Mesendoderm (in vitro differentiated cells): ENCODE measurements at regions not wholly inside any gene's neighbourhood (a gene's known extent, or its start where the extent isn't known, plus 50 kb on each side); places are given as distances from the start of the nearest gene placed in this dataset.

Experiments
- DNase-seq: peaks from one replicate; pipeline ENCODE4 v3.0.0; 2013
- H2AK5ac ChIP-seq: 2 replicates; pipeline ENCODE4 v1.6.1; 2013; ENCODE audit warnings: low read length, inconsistent platforms
- H2BK120ac ChIP-seq: 2 replicates; pipeline ENCODE4 v1.6.1; 2013; ENCODE audit warnings: low read depth, mild to moderate bottlenecking, low read length, moderate library complexity, mixed read lengths
- H2BK15ac ChIP-seq: replicated peaks from 2 replicates; pipeline ENCODE4 v1.6.1; 2013; ENCODE audit warnings: low read depth, mild to moderate bottlenecking, moderate library complexity
- H2BK5ac ChIP-seq: 2 replicates; pipeline ENCODE4 v1.6.1; 2013; ENCODE audit warnings: low read length, inconsistent platforms
- H3K18ac ChIP-seq: 2 replicates; pipeline ENCODE4 v1.6.1; 2013; ENCODE audit warnings: mild to moderate bottlenecking, low read length, mixed read lengths
- H3K23ac ChIP-seq: one replicate; pipeline ENCODE4 v1.6.1; 2013; ENCODE audit warnings: low read length
- H3K27ac ChIP-seq: 2 replicates; pipeline ENCODE4 v1.5.1; 2013; ENCODE audit warnings: low read depth, mild to moderate bottlenecking, inconsistent platforms, low read length, moderate library complexity
- H3K27me3 ChIP-seq: 2 replicates; pipeline ENCODE4 v1.6.1; 2013; ENCODE audit warnings: low read length, control low read depth, mild to moderate bottlenecking, inconsistent platforms; ENCODE audit not compliant: insufficient read depth, poor library complexity
- H3K36me3 ChIP-seq: 2 replicates; pipeline ENCODE4 v1.6.1; 2013; ENCODE audit warnings: low read length, inconsistent platforms; ENCODE audit not compliant: control insufficient read depth, insufficient read depth
- H3K4ac ChIP-seq: one replicate; pipeline ENCODE4 v1.6.1; 2013; ENCODE audit warnings: low read depth, mild to moderate bottlenecking, low read length, moderate library complexity
- H3K4me1 ChIP-seq: 2 replicates; pipeline ENCODE4 v1.6.1; 2013; ENCODE audit warnings: low read depth, low read length, inconsistent platforms; ENCODE audit not compliant: control insufficient read depth
- H3K4me2 ChIP-seq: 2 replicates; pipeline ENCODE4 v1.6.1; 2013; ENCODE audit warnings: low read length
- H3K4me3 ChIP-seq: 2 replicates; pipeline ENCODE4 v1.5.1; 2013; ENCODE audit warnings: mild to moderate bottlenecking, low read length
- H3K56ac ChIP-seq: one replicate; pipeline ENCODE4 v1.6.1; 2013; ENCODE audit warnings: low read length
- H3K79me1 ChIP-seq: 2 replicates; pipeline ENCODE4 v1.6.1; 2013; ENCODE audit warnings: low read length, inconsistent platforms
- H3K79me2 ChIP-seq: 2 replicates; pipeline ENCODE4 v1.6.1; 2013; ENCODE audit warnings: mild to moderate bottlenecking, low read length; ENCODE audit not compliant: control insufficient read depth, insufficient read depth
- H3K9ac ChIP-seq: 2 replicates; pipeline ENCODE4 v1.6.1; 2013; ENCODE audit warnings: low read length, inconsistent platforms
- H4K5ac ChIP-seq: one replicate; pipeline ENCODE4 v1.6.1; 2013; ENCODE audit warnings: low read length
- H4K8ac ChIP-seq: one replicate; pipeline ENCODE4 v1.6.1; 2013; ENCODE audit warnings: low read depth, mild to moderate bottlenecking, control low read depth, low read length, moderate library complexity
- WGBS: extraction: QIAGEN DNeasy Blood & Tissue Kit; methylation state at CpG from one replicate; pipeline ENCODE4 v1.1.7; 2013; ENCODE audit warnings: low lambda C conversion rate, missing lambda C conversion rate; ENCODE audit not compliant: insufficient coverage; ENCODE audit errors: extremely low coverage; 5-methylcytosine and 5-hydroxymethylcytosine counted together

DNA sequence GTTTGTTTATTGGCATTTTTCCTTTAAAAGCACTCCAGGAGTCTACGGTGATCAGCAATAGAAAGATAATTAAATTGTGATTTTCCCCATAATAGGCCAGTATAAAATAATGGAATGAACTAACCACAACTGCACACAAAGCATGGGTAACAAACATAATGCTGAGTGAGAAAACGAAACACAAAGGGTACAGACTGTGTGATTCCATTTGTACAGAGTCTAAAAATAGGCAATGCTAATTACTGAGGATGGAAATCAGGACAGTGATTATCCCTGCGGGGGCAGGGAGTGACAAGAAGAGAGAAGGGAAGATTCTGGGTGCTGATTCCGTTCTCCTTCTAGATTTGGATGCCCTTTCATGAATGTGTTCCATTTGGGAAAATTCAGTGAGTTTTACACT is 478.1 kb downstream of the PREX1 start:
- Histone ChIP-seq H2BK5ac (no peak overlapping the region), H3K56ac (no peak overlapping the region), H3K18ac (no peak overlapping the region), H3K4ac (no peak overlapping the region), H2AK5ac (no peak overlapping the region), H3K23ac (no peak overlapping the region), H3K4me3 (no peak overlapping the region), H3K27ac (no peak overlapping the region), H2BK15ac (no peak overlapping the region), H3K79me1 (no peaks in the 10 kb centered on the region), H2BK120ac (no peak overlapping the region), H4K5ac (no peak overlapping the region), H3K79me2 (no peaks in the 10 kb centered on the region), H3K9ac (no peak overlapping the region), H3K36me3 (no peaks in the 10 kb centered on the region), H3K4me2 (no peak overlapping the region), H3K27me3 (no peaks in the 10 kb centered on the region), H3K4me1 (no peaks in the 10 kb centered on the region), H4K8ac (no peak overlapping the region)
- no CpG with 5 or more reads among the region's 4 CpGs for WGBS
- no peak for DNase-seq

GRCh38 chr20:48348022-48348421 is 479.8 kb downstream of the PREX1 start:
- Histone ChIP-seq H3K27me3 (no peaks in the 10 kb centered on the region), H3K23ac (no peak overlapping the region), H3K36me3 (no peaks in the 10 kb centered on the region), H3K27ac (no peak overlapping the region), H3K18ac (no peak overlapping the region), H3K79me1 (no peaks in the 10 kb centered on the region), H3K4me3 (no peak overlapping the region), H4K5ac (no peak overlapping the region), H2BK5ac (no peak overlapping the region), H2BK120ac (no peak overlapping the region), H3K79me2 (no peaks in the 10 kb centered on the region), H3K4ac (no peak overlapping the region), H3K9ac (no peak overlapping the region), H3K56ac (no peak overlapping the region), H3K4me1 (no peaks in the 10 kb centered on the region), H4K8ac (no peak overlapping the region), H3K4me2 (no peak overlapping the region), H2AK5ac (no peak overlapping the region), H2BK15ac (no peak overlapping the region)
- no peak for DNase-seq
- WGBS: no CpG with 5 or more reads among the region's 3 CpGs

DNA sequence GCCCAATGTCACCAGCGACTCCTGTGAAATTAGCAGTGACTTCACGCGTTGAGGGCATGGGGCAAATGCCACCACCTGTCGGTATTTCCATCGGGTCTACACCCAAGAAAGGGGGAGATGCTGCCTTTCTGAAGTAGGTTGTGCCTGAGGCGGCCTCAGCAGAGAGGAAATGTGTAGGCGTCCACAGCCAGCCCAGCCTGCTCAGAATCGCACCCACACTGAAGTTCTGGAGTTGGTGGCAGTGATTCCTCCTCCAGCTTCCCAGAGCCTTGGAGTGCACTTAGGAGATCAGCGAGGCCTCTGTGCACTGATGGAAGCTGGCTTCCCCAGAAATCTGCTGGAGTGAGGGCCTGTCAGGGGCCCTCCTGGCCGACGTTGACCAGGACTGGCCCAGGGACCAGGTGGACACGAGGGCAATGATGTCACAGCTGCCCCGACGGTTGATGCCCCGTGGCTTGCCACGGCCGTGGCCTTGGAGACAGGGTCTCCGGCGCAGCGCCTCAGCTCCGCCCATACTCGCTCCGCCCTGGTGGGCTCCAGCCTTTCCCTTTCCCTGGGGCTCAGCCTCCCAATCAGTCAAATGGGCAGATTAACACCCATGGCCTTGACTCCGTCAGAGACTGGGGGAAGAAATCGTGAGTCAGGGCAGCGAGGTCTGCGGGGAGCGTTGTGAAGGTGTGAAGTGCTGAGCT is 484.8 kb downstream of the PREX1 start:
- Histone ChIP-seq H3K27me3 (no peaks in the 10 kb centered on the region), H3K79me2 (no peaks in the 10 kb centered on the region), H2BK5ac (no peak overlapping the region), H3K23ac (no peak overlapping the region), H4K8ac (no peak overlapping the region), H3K4me2 (no peak overlapping the region), H2BK120ac (no peak overlapping the region), H2AK5ac (no peak overlapping the region), H3K79me1 (no peaks in the 10 kb centered on the region), H3K56ac (no peak overlapping the region), H3K9ac (no peak overlapping the region), H3K4ac (no peak overlapping the region), H2BK15ac (no peak overlapping the region), H4K5ac (no peak overlapping the region), H3K4me3 (no peak overlapping the region), H3K27ac (no peak overlapping the region), H3K36me3 (no peaks in the 10 kb centered on the region), H3K4me1 (no peaks in the 10 kb centered on the region), H3K18ac (no peak overlapping the region)
- no peak for DNase-seq
- WGBS: no CpG with 5 or more reads among the region's 28 CpGs

DNA sequence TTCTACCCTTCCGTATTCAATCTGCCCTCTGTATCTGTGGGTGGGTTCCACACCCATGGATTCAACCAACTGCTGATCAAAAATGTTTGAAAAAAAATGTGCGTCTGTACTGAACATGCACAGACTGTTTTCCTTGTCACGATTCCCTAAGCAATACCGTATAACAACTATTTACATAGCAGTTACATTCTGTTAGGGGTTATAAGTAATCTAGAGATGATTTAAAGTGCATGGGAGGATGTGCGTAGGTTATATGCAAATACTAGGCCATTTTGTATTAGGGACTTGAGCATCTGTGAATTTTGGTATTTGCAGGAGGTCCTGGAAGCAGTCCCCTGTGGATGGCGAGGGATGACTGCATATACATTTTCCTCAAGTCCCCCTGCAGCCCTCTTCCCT is 486.9 kb downstream of the PREX1 start:
- Histone ChIP-seq H3K79me1 (no peaks in the 10 kb centered on the region), H2AK5ac (no peak overlapping the region), H3K56ac (no peak overlapping the region), H3K18ac (no peak overlapping the region), H2BK15ac (no peak overlapping the region), H3K36me3 (no peaks in the 10 kb centered on the region), H3K27ac (no peak overlapping the region), H3K9ac (no peak overlapping the region), H3K4me3 (no peak overlapping the region), H3K4me1 (no peaks in the 10 kb centered on the region), H2BK120ac (no peak overlapping the region), H2BK5ac (no peak overlapping the region), H4K5ac (no peak overlapping the region), H3K4ac (no peak overlapping the region), H3K23ac (no peak overlapping the region), H3K27me3 (no peaks in the 10 kb centered on the region), H3K79me2 (no peaks in the 10 kb centered on the region), H4K8ac (no peak overlapping the region), H3K4me2 (no peak overlapping the region)
- WGBS: no CpG with 5 or more reads among the region's 6 CpGs
- DNase-seq: no peak

DNA sequence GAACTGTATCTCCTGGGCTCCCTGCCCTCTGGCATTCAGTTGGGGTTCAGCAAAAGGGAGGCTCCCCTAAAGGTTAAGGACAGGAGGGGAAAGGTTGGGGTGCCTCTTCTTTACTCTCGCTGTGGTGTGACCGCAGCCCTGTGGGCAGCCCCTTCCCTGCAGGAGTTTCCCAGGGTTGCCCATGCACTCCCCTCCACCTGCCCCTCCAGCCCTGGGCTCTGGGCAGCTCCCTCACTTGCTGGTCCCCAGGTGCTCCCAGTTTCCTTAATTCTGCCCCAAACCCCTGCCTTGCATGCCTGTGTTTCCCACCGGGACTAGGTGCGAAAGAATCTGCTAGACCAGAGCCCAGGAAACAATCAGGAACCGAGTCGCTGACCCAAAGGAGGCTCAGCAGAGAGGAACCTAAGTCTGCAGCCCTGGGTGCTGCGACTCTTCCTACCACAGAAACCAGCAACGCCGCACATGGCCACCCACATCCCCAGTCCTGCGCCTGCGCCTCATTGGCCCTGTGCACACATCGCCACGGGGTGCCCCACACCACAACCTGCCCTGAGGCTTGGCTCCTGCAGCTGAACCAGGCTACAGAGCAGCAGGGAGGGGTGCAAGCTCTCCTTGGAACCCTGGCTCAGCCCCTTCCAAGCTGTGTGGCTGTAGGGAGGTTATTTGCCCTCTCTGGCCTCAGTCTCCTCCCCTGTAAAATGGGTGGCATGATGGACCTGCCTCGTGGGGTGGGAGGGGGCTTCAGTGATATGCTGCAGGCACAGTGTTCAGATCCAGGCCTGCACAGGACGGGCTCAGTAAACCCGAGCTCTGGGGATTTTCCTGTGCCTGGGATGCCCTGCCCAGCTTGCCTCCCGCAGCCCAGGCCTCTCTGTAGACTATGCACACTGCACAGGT is 487.6 kb downstream of the PREX1 start:
- no peaks in the 10 kb centered on the region for H3K79me1 ChIP-seq
- no peak overlapping the region for H3K4me3 ChIP-seq
- no peaks in the 10 kb centered on the region for H3K36me3 ChIP-seq
- H3K27me3 ChIP-seq: no peaks in the 10 kb centered on the region
- H3K27ac ChIP-seq: no peak overlapping the region
- no peak overlapping the region for H3K23ac ChIP-seq
- no peak overlapping the region for H2AK5ac ChIP-seq
- no peak for DNase-seq
- no peak overlapping the region for H3K4ac ChIP-seq
- no peaks in the 10 kb centered on the region for H3K79me2 ChIP-seq
- no peak overlapping the region for H3K4me2 ChIP-seq
- no peaks in the 10 kb centered on the region for H3K4me1 ChIP-seq
- H2BK15ac ChIP-seq: no peak overlapping the region
- no peak overlapping the region for H3K9ac ChIP-seq
- no peak overlapping the region for H3K56ac ChIP-seq
- H2BK5ac ChIP-seq: no peak overlapping the region
- H4K5ac ChIP-seq: no peak overlapping the region
- H2BK120ac ChIP-seq: no peak overlapping the region
- no CpG with 5 or more reads among the region's 17 CpGs for WGBS
- no peak overlapping the region for H3K18ac ChIP-seq
- H4K8ac ChIP-seq: no peak overlapping the region
